Ascending aorta (tissue), 2 donors: ENCODE measurements at regions not wholly inside any gene's neighbourhood (a gene's known extent, or its start where the extent isn't known, plus 50 kb on each side); places are given as distances from the start of the nearest gene placed in this dataset.

Source experiments
- DNase-seq, 2 donors: peaks; one replicate each; pipeline ENCODE4 v3.0.0-alpha.2; 2019; ENCODE audit warnings: low spot score in 2 of 2
- H3K27ac ChIP-seq, 2 donors: fragments of 200-600 bp; sonication (generic); one replicate each; pipeline ENCODE4 v1.5.1; 2016 to 2017; ENCODE audit warnings: mild to moderate bottlenecking in 1 of 2
- H3K27me3 ChIP-seq: fragments of 200-600 bp; sonication (generic); one replicate; pipeline ENCODE4 v1.5.1; 2017
- H3K36me3 ChIP-seq, 2 donors: fragments of 200-600 bp; sonication (generic); one replicate each; pipeline ENCODE4 v1.5.1; 2016
- H3K4me1 ChIP-seq, 2 donors: fragments of 200-600 bp; sonication (generic); one replicate each; pipeline ENCODE4 v1.5.1; 2016 to 2017; ENCODE audit warnings: mild to moderate bottlenecking in 1 of 2
- H3K4me3 ChIP-seq, 2 donors: fragments of 200-600 bp; sonication (generic); one replicate each; pipeline ENCODE4 v1.5.1; 2016 to 2017; ENCODE audit warnings: mild to moderate bottlenecking in 1 of 2
- H3K9me3 ChIP-seq, 2 donors: fragments of 200-600 bp; sonication (generic); one replicate each; pipeline ENCODE4 v1.5.1; 2016
- CTCF ChIP-seq, 3 experiments: fragments of 200-600 bp in 2 of 3; fragments of 450-650 bp in 1 of 3; sonication (generic) in 2 of 3; IDR thresholded peaks; one replicate each; pipeline ENCODE4 v1.5.1; 2016 to 2019; ENCODE audit warnings: antibody characterized with exemption in 3 of 3, mild to moderate bottlenecking in 1 of 3, moderate library complexity in 1 of 3
- intact Hi-C: fragments of 100-400 bp; cut with DNase I; formaldehyde crosslinking; loops from one replicate; pipeline ENCODE4 v1.15.1; 2023

GRCh38 chr6:1113916-1114540 is 197.9 kb upstream of the FOXQ1 start:
- Histone ChIP-seq H3K4me3 (no peak overlapping the region), H3K4me1 (no peaks in the 10 kb centered on the region), H3K9me3 (no peaks in the 10 kb centered on the region), H3K27ac (no peak overlapping the region), H3K36me3 (no peaks in the 10 kb centered on the region), H3K27me3 (no peaks in the 10 kb centered on the region)
- intact Hi-C loops = no loop called here
- no peak for TF ChIP-seq CTCF (IDR thresholded peaks at IDR 0.05)
- no peak for DNase-seq

GRCh38 chr6:1111361-1111760 is 200.5 kb upstream of the FOXQ1 start:
- no peak for TF ChIP-seq CTCF (IDR thresholded peaks at IDR 0.05)
- intact Hi-C loops = no loop called here
- no peaks in the 10 kb centered on the region for H3K27me3 ChIP-seq
- no peak for DNase-seq
- no peak overlapping the region for H3K4me3 ChIP-seq
- no peaks in the 10 kb centered on the region for H3K9me3 ChIP-seq
- H3K4me1 ChIP-seq = no peaks in the 10 kb centered on the region
- H3K36me3 ChIP-seq = no peaks in the 10 kb centered on the region
- H3K27ac ChIP-seq = no peak overlapping the region

GRCh38 chr6:1110941-1111349 is 201.0 kb upstream of the FOXQ1 start:
- Histone ChIP-seq H3K9me3 (no peaks in the 10 kb centered on the region), H3K4me1 (no peaks in the 10 kb centered on the region), H3K36me3 (no peaks in the 10 kb centered on the region), H3K4me3 (no peak overlapping the region), H3K27me3 (no peaks in the 10 kb centered on the region), H3K27ac (no peak overlapping the region)
- TF ChIP-seq CTCF (IDR thresholded peaks at IDR 0.05) = no peak
- intact Hi-C loops = no loop called here
- DNase-seq = no peak

- Histone ChIP-seq H3K4me3 (no peak overlapping the region), H3K9me3 (no peaks in the 10 kb centered on the region), H3K27ac (no peak overlapping the region), H3K36me3 (no peaks in the 10 kb centered on the region), H3K4me1 (no peaks in the 10 kb centered on the region), H3K27me3 (no peaks in the 10 kb centered on the region)
- intact Hi-C loops = no loop called here
- no peak for DNase-seq
- no peak for TF ChIP-seq CTCF (IDR thresholded peaks at IDR 0.05)
These were observed 201.7 kb upstream of the FOXQ1 start for GRCh38 chr6:1110164-1110563.

- Histone ChIP-seq H3K27ac (no peak overlapping the region), H3K27me3 (no peaks in the 10 kb centered on the region), H3K4me1 (no peaks in the 10 kb centered on the region), H3K4me3 (no peak overlapping the region), H3K9me3 (no peaks in the 10 kb centered on the region), H3K36me3 (no peaks in the 10 kb centered on the region)
- no peak for DNase-seq
- TF ChIP-seq CTCF (IDR thresholded peaks at IDR 0.05) = no peak
- intact Hi-C loops = no loop called here
These were observed 202.8 kb upstream of the FOXQ1 start for GRCh38 chr6:1109134-1109533.

GRCh38 chr6:1108198-1108597 is 203.7 kb upstream of the FOXQ1 start:
- H3K27ac ChIP-seq = no peak overlapping the region
- no peak for TF ChIP-seq CTCF (IDR thresholded peaks at IDR 0.05)

More at GRCh38 chr6:1108198-1108597, 203.7 kb upstream of the FOXQ1 start:
- no peaks in the 10 kb centered on the region for H3K36me3 ChIP-seq
- no peak overlapping the region for H3K4me3 ChIP-seq
- no peaks in the 10 kb centered on the region for H3K27me3 ChIP-seq
- no peak for DNase-seq
- no peaks in the 10 kb centered on the region for H3K9me3 ChIP-seq
- no peaks in the 10 kb centered on the region for H3K4me1 ChIP-seq
- intact Hi-C loops = no loop called here
